ENCODE measurements at regions not wholly inside any gene's neighbourhood (a gene's known extent, or its start where the extent isn't known, plus 50 kb on each side); places are given as distances from the start of the nearest gene placed in this dataset.

- no peak for DNase-seq (ENCODE audit: extremely low read depth in 1 of 2, low read depth in 1 of 2)
Measured at GRCh38 chr1:95370691-95371562, 136.9 kb downstream of the RWDD3 start.

GRCh38 chr1:95371666-95372282, 137.8 kb downstream of the RWDD3 start:
- no peak for DNase-seq (ENCODE audit: extremely low read depth in 1 of 2, low read depth in 1 of 2)

- DNase-seq (ENCODE audit: extremely low read depth in 1 of 2, low read depth in 1 of 2): no peak
Measured at GRCh38 chr1:95375174-95375573, 141.2 kb downstream of the RWDD3 start.

GRCh38 chr1:95380909-95381308, 146.9 kb downstream of the RWDD3 start:
- DNase-seq (ENCODE audit: extremely low read depth in 1 of 2, low read depth in 1 of 2): no peak

- DNase-seq (ENCODE audit: extremely low read depth in 1 of 2, low read depth in 1 of 2): no peak
Measured at GRCh38 chr1:95382000-95382786, 148.2 kb downstream of the RWDD3 start.

- DNase-seq (ENCODE audit: extremely low read depth in 1 of 2, low read depth in 1 of 2): no peak
Measured at GRCh38 chr1:95383111-95383510, 149.1 kb downstream of the RWDD3 start.

GRCh38 chr1:95384567-95384966, 150.6 kb downstream of the RWDD3 start:
- DNase-seq (ENCODE audit: extremely low read depth in 1 of 2, low read depth in 1 of 2): no peak

- no peak for DNase-seq (ENCODE audit: extremely low read depth in 1 of 2, low read depth in 1 of 2)
Measured at GRCh38 chr1:95386371-95386770, 152.4 kb downstream of the RWDD3 start.

GRCh38 chr1:95386915-95387314, 152.9 kb downstream of the RWDD3 start:
- no peak for DNase-seq (ENCODE audit: extremely low read depth in 1 of 2, low read depth in 1 of 2)

- no peak for DNase-seq (ENCODE audit: extremely low read depth in 1 of 2, low read depth in 1 of 2)
Measured at GRCh38 chr1:95388031-95388430, 154.0 kb downstream of the RWDD3 start.

GRCh38 chr1:95393434-95393833, 159.4 kb downstream of the RWDD3 start:
- no peak for DNase-seq (ENCODE audit: extremely low read depth in 1 of 2, low read depth in 1 of 2)

GRCh38 chr1:95396557-95396956, 162.5 kb downstream of the RWDD3 start:
- DNase-seq (ENCODE audit: extremely low read depth in 1 of 2, low read depth in 1 of 2): no peak

- no peak for DNase-seq (ENCODE audit: extremely low read depth in 1 of 2, low read depth in 1 of 2)
Measured at GRCh38 chr1:95402780-95403179, 168.8 kb downstream of the RWDD3 start.

GRCh38 chr1:95406279-95406678, 172.3 kb downstream of the RWDD3 start:
- DNase-seq (ENCODE audit: extremely low read depth in 1 of 2, low read depth in 1 of 2): no peak

- no peak for DNase-seq (ENCODE audit: extremely low read depth in 1 of 2, low read depth in 1 of 2)
Measured at GRCh38 chr1:95407131-95407885, 173.3 kb downstream of the RWDD3 start.

- no peak for DNase-seq (ENCODE audit: extremely low read depth in 1 of 2, low read depth in 1 of 2)
Measured at GRCh38 chr1:95407886-95408291, 173.9 kb downstream of the RWDD3 start.

- no peak for DNase-seq (ENCODE audit: extremely low read depth in 1 of 2, low read depth in 1 of 2)
Measured at GRCh38 chr1:95408507-95409136, 174.6 kb downstream of the RWDD3 start.

GRCh38 chr1:95409276-95409675, 175.3 kb downstream of the RWDD3 start:
- no peak for DNase-seq (ENCODE audit: extremely low read depth in 1 of 2, low read depth in 1 of 2)

GRCh38 chr1:95409901-95410300, 175.9 kb downstream of the RWDD3 start:
- no peak for DNase-seq (ENCODE audit: extremely low read depth in 1 of 2, low read depth in 1 of 2)

- no peak for DNase-seq (ENCODE audit: extremely low read depth in 1 of 2, low read depth in 1 of 2)
Measured at GRCh38 chr1:95415146-95415545, 181.1 kb downstream of the RWDD3 start.
